T-helper 1 cell (primary cell): ENCODE measurements at regions not wholly inside any gene's neighbourhood (a gene's known extent, or its start where the extent isn't known, plus 50 kb on each side); places are given as distances from the start of the nearest gene placed in this dataset.

Source experiments
- DNase-seq, 5 donors: peaks; one replicate each; pipeline ENCODE4 v3.0.0-alpha.2; 2012 to 2020

GRCh38 chr3:139774560-139775302 lies 97.0 kb upstream of the NMNAT3 start:
- no peak for DNase-seq

- DNase-seq = no peak
Observed at GRCh38 chr3:139772539-139773500, 95.0 kb upstream of the NMNAT3 start.

DNA sequence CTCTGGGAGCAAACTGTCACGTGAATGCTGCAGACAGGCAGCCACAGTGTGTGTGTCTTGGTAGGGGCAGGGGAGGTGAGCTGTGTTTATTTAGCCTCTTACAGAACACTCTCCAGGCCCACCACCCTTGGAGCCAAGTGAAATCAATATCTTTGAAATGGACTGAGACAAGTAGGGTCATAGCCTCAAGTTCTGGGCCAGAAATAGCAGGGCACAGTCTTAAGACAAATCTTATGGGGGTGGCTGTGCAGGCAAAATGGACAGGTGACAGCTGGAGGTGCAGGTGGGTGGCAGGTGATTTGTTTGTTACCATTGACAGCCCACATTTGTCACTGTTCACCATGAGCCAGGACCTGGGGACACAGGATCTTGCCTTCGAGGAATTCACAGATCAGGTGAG lies 93.6 kb upstream of the NMNAT3 start:
- DNase-seq = no peak

DNA sequence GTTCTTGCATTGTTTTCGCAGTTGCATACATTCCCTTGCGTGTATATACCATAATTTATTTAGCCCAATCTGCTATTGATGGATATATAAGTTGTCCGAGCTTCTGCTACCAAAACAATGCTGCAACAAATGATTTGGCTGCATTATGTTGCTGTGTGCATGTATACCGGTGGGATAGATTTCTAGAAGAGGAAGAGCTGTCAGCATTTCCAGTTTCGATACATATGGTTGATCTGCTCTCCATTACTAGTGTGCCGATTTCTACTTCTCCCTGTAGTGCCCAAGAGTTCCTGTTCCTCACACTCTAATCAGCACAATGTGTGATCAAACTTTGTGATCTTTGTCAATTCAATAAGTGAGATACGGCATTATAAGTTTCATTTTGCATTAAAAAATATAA lies 92.8 kb upstream of the NMNAT3 start:
- DNase-seq = no peak

- DNase-seq = no peak
Observed at GRCh38 chr3:139769796-139770195, 92.0 kb upstream of the NMNAT3 start.

GRCh38 chr3:139764936-139765335 lies 87.2 kb upstream of the NMNAT3 start:
- DNase-seq = no peak

- no peak for DNase-seq
Observed at GRCh38 chr3:139764069-139764905, 86.5 kb upstream of the NMNAT3 start.

- DNase-seq = no peak
Observed at GRCh38 chr3:139762302-139762701, 84.5 kb upstream of the NMNAT3 start.

GRCh38 chr3:139759470-139759869 lies 81.7 kb upstream of the NMNAT3 start:
- no peak for DNase-seq

GRCh38 chr3:139758654-139759291 lies 81.0 kb upstream of the NMNAT3 start:
- DNase-seq = no peak

DNA sequence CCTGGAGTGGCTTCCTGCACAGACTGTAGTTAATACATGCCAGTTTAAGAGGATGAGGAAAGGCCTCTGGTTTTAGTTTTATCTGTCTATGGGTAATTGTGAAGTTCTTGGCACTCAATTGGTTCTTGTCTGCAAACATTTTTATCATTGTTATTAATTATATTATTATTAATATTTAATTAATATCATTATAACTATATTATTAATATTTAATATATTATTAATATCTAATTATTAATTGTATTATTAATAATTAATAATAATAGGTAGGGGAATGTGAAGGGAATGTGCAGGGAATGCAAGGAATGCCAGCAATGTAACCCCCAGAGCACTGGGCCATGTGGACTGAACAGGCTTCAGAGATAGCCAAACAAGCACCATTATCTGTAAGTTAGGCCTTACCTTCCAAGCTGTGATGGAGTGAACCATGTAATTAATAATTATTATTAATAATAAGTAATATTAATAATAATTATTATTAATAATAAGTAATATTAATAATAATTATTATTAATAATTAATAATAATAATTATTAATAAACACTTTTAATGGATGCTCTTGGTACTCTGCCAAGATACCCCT lies 79.8 kb upstream of the NMNAT3 start:
- no peak for DNase-seq

DNA sequence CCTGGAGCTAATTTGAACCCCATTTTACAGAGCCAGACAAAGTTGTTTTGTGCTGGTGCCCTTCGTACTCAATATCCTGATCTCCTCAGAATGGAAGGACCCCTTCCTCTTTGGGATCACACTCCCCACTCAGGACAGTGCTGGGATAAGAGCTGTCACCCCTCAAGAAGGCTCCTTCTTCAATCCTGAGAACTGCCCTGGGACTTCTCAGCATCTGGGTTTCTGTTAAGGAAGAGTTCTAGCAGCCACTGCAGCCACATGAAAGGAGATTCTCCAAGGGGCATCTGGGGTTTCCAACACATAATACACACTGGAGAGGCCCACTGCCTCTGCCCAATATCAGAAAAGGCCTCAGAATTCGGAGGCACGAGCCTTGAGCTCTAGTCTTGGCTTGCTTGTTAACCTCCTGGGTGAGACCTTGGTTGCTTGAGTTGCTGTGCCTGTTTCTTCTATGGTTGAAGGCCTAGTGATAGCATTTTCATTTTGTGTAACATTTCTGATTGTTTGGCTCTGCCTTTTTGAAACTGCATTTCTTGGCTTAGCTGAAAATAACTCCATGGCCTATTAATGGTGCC lies 78.8 kb upstream of the NMNAT3 start:
- DNase-seq = no peak

GRCh38 chr3:139755551-139755950 lies 77.8 kb upstream of the NMNAT3 start:
- DNase-seq = no peak

DNA sequence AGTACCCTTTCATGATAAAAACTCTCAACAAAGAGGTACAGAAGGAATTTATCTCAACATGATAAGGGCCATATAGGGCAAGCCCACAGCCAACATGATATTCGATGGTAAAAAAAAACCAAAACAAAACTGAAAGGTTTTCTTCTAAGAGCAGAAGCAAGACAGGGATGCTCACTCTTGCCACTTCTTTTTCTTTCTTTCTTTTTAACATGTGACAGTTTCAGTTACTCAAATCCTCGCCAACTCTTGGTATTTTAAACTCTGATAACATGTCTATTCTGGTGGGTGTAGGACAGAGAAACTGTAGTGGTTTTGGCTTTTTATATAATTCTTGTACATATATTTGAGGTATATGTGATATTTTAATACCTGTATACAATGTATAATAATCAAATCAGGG lies 74.0 kb upstream of the NMNAT3 start:
- no peak for DNase-seq

GRCh38 chr3:139746481-139746880 lies 68.7 kb upstream of the NMNAT3 start:
- no peak for DNase-seq

DNA sequence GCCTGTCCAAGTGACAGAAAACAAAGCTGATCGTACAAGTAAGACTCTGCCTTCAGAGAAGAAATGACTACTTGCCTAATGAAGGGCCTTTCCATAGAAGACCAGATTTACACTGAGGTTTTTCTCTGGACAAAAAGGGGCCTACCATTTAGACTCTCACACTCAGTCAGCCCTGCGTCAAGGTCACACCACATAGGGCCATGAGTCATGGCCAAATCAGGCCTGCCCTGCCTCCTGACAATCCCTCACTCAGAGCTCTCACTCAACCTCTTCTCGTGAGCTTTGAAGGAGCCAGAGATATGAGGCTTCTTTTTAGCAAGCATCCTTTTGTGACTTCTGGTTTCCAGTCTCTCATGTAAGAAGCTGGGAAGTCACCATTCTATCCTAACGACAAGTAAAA lies 68.1 kb upstream of the NMNAT3 start:
- no peak for DNase-seq

DNA sequence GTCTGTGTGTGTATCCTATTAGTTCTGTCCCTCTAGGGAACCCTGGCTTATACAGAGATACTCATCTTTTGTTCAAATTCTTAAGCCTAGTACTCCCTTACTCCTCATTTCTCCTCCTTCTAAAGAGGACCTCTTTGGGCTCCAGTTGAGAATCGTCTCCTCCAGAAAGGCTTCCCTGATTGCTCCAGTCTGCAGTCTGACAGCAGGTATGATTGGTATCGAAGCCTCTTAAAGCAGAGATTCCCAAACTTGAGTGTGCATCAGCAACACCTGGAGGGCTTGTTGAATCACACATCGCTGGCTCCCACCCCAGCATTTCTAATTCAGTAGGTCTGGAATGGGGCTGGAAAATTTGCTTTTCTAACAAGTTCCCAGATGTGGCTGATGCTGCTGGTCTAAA lies 60.9 kb upstream of the NMNAT3 start:
- no peak for DNase-seq

- DNase-seq = no peak
Observed at GRCh38 chr3:139737682-139738361, 60.0 kb upstream of the NMNAT3 start.

DNA sequence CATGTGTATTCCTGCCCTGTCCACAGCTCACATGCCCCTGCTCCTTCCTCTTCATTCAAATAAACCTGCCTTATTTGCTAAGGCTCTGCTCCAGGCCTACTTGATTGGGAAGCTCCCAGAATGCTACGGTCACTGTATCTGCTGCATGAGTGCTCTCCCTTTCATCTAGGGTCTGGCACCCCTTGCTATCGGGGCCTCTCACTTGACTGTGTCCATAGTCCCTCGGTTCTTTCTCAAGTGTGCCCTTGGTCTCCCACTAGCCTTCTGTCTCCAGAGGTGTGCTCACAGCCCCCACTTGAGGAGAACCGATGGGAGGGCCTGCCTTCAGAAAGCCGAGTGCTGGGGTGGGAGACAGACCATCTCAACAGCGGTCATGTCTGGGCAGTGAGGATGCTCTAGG lies 57.4 kb upstream of the NMNAT3 start:
- no peak for DNase-seq

- no peak for DNase-seq
Observed at GRCh38 chr3:139732729-139733128, 55.0 kb upstream of the NMNAT3 start.

DNA sequence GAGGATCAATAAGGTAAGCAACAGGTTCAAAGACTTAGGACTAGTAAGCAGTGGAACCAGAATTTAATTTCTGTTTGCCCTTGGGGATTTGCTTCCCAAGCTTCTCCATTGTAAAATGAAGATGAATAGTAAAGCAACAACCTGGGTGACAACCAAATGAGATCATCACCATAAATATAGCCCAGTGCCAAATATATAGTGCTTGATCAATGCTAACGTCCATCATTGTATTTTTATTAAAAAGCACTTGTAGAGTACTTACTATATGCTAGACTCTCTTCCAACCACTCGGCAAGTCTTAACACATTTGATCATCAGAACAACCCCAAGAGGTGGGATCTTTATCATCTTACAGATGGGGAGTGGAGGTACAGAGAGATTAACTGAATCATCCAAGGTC lies 51.5 kb upstream of the NMNAT3 start:
- DNase-seq = no peak
